Caco-2 (cell line): ENCODE measurements at regions not wholly inside any gene's neighbourhood (a gene's known extent, or its start where the extent isn't known, plus 50 kb on each side); places are given as distances from the start of the nearest gene placed in this dataset.

Experiments
- BruUV-seq: library from RNA; stranded (reverse); fragments of 400-500 nt; replicated peaks from 2 replicates; lab custom pipeline; 2021; lab: Mats Ljungman, UMichigan
- CTCF ChIA-PET: fragments of 300-600 bp; sonication (Branson Sonifier 250); formaldehyde crosslinking; loops from one replicate; lab custom pipeline; 2022; ENCODE audit warnings: antibody characterized with exemption; lab: Charles Lee
- POLR2A ChIA-PET: fragments of 300-600 bp; sonication (Branson Sonifier 250); formaldehyde crosslinking; loops from one replicate; lab custom pipeline; 2022; ENCODE audit warnings: antibody characterized with exemption; lab: Charles Lee
- DNase-seq, 2 experiments: peaks; one replicate each; pipeline versions ENCODE4 v3.0.0 to v3.0.0-alpha.2; 2020 to 2022
- H3K27me3 ChIP-seq: replicated peaks from 2 replicates; pipeline ENCODE4 v1.6.0; 2011; ENCODE audit warnings: low read length; ENCODE audit not compliant: control insufficient read depth, insufficient read depth
- H3K36me3 ChIP-seq: 2 replicates; pipeline ENCODE4 v1.5.1; 2011; ENCODE audit warnings: low read length; ENCODE audit not compliant: control insufficient read depth, insufficient read depth
- H3K4me1 ChIP-seq: fragments of 250-450 bp; sonication (Bioruptor Pico); 2 replicates; pipeline ENCODE4 v1.5.1; 2020; ENCODE audit warnings: mild to moderate bottlenecking
- H3K4me3 ChIP-seq: 2 replicates; pipeline ENCODE4 v1.5.1; 2011; ENCODE audit warnings: low read depth, mild to moderate bottlenecking, control low read depth, low read length
- H3K9me3 ChIP-seq: fragments of 250-450 bp; sonication (Bioruptor Pico); 2 replicates; pipeline ENCODE4 v1.5.1; 2020; ENCODE audit warnings: mild to moderate bottlenecking, moderate library complexity
- H3K27ac Mint-ChIP-seq: one replicate; pipeline ENCODE4 v1.8.0; 2022; ENCODE audit warnings: mixed read lengths; ENCODE audit not compliant: unreplicated experiment
- H3K27me3 Mint-ChIP-seq: one replicate; pipeline ENCODE4 v1.8.0; 2022; ENCODE audit warnings: mixed read lengths; ENCODE audit not compliant: insufficient read depth, unreplicated experiment
- H3K36me3 Mint-ChIP-seq: one replicate; pipeline ENCODE4 v1.8.0; 2022; ENCODE audit warnings: mild to moderate bottlenecking, mixed read lengths; ENCODE audit not compliant: insufficient read depth, unreplicated experiment
- H3K4me1 Mint-ChIP-seq: one replicate; pipeline ENCODE4 v1.8.0; 2022; ENCODE audit warnings: low read depth, mixed read lengths; ENCODE audit not compliant: unreplicated experiment
- H3K4me3 Mint-ChIP-seq: one replicate; pipeline ENCODE4 v1.8.0; 2022; ENCODE audit warnings: mild to moderate bottlenecking, moderate library complexity, mixed read lengths; ENCODE audit not compliant: unreplicated experiment
- H3K9me3 Mint-ChIP-seq: one replicate; pipeline ENCODE4 v1.8.0; 2022; ENCODE audit warnings: mixed read lengths; ENCODE audit not compliant: unreplicated experiment
- intact Hi-C: fragments of 100-400 bp; cut with micrococcal nuclease; formaldehyde crosslinking; loops from one replicate; pipeline ENCODE4 v1.10.0; 2022; ENCODE audit not compliant: unreplicated experiment
- TF ChIP-seq, protein P1 (sequence below), 2 experiments: fragments of 200-600 bp in 1 of 2; IDR thresholded peaks; 1 replicate in 1 of 2; 2 replicates in 1 of 2; pipeline versions ENCODE4 v1.5.1 to v1.8.0; 2011 to 2022; ENCODE audit warnings: antibody characterized with exemption in 1 of 2, control low read depth in 1 of 2, inconsistent platforms in 1 of 2, low read depth in 1 of 2, low read length in 1 of 2, mild to moderate bottlenecking in 1 of 2, moderate library complexity in 1 of 2; ENCODE audit not compliant: insufficient read depth in 1 of 2, severe bottlenecking in 1 of 2, unreplicated experiment in 1 of 2

DNA sequence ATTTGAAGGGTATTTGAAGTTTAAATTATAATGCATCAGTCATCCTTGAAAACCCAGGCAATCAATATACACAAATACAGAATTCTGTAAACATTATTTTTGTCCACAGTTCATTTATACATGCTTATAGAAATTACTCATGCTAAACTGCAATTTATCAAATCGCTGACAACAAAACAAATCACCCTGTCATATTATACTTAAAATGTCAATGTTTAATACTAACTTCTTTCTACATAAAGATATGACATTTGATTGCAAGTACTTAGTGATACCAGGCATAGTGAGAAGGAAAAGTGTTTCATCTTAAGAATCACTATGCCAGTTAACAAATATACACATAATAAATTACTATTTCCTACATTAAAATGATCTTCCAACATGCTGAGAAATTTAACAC is 232.0 kb downstream of the PCDH20 start:
- no peak overlapping the region for H3K4me3 Mint-ChIP-seq
- H3K4me1 Mint-ChIP-seq, result no peaks in the 10 kb centered on the region
- H3K27me3 Mint-ChIP-seq, result no peaks in the 10 kb centered on the region
- TF ChIP-seq, protein P1, sequence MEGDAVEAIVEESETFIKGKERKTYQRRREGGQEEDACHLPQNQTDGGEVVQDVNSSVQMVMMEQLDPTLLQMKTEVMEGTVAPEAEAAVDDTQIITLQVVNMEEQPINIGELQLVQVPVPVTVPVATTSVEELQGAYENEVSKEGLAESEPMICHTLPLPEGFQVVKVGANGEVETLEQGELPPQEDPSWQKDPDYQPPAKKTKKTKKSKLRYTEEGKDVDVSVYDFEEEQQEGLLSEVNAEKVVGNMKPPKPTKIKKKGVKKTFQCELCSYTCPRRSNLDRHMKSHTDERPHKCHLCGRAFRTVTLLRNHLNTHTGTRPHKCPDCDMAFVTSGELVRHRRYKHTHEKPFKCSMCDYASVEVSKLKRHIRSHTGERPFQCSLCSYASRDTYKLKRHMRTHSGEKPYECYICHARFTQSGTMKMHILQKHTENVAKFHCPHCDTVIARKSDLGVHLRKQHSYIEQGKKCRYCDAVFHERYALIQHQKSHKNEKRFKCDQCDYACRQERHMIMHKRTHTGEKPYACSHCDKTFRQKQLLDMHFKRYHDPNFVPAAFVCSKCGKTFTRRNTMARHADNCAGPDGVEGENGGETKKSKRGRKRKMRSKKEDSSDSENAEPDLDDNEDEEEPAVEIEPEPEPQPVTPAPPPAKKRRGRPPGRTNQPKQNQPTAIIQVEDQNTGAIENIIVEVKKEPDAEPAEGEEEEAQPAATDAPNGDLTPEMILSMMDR (IDR thresholded peaks at IDR 0.05; ENCODE audit: insufficient read depth in 1 of 2, low read depth in 1 of 2, low read length in 1 of 2, severe bottlenecking in 1 of 2, unreplicated experiment in 1 of 2), result no peak
- H3K9me3 Mint-ChIP-seq, result no peaks in the 10 kb centered on the region
- no peaks in the 10 kb centered on the region for H3K9me3 ChIP-seq
- H3K36me3 Mint-ChIP-seq, result no peaks in the 10 kb centered on the region
- H3K4me3 ChIP-seq, result no peak overlapping the region
- ChIA-PET POLR2A (no interaction called here), CTCF (no interaction called here)
- intact Hi-C loops, result no loop called here
- no peaks in the 10 kb centered on the region for H3K36me3 ChIP-seq
- H3K27ac Mint-ChIP-seq, result no peak overlapping the region
- no peaks in the 10 kb centered on the region for H3K27me3 ChIP-seq
- no peak for DNase-seq
- no peaks in the 10 kb centered on the region for H3K4me1 ChIP-seq
- no TSS peak for BruUV-seq

DNA sequence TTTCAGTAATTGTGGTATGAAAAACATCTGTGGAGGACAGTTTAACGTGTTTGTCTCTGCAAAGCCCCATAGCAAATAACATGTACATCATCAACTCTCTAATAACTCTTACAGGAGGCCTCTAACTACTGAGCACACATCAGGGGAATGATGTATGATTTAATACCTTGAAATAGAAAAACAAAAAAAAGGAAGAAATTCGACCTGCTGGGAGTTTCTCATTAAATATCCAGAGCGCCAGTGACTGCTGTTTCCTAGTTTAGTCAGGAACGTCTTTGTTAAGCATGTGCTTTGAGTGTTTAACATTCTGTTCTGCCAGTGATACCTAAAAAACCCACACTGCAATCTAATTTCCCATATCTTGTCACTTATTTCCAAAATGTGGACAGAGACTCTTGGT is 235.4 kb downstream of the PCDH20 start:
- Mint-ChIP-seq H3K36me3 (no peaks in the 10 kb centered on the region), H3K27me3 (no peaks in the 10 kb centered on the region), H3K4me1 (no peaks in the 10 kb centered on the region), H3K4me3 (no peak overlapping the region), H3K27ac (no peak overlapping the region), H3K9me3 (no peaks in the 10 kb centered on the region)
- DNase-seq, result no peak
- ChIA-PET POLR2A (no interaction called here), CTCF (no interaction called here)
- Histone ChIP-seq H3K9me3 (no peaks in the 10 kb centered on the region), H3K27me3 (no peaks in the 10 kb centered on the region), H3K4me3 (no peak overlapping the region), H3K4me1 (no peaks in the 10 kb centered on the region), H3K36me3 (no peaks in the 10 kb centered on the region)
- intact Hi-C loops, result no loop called here
- no TSS peak for BruUV-seq
- TF ChIP-seq, protein P1 (IDR thresholded peaks at IDR 0.05; ENCODE audit: insufficient read depth in 1 of 2, low read depth in 1 of 2, low read length in 1 of 2, severe bottlenecking in 1 of 2, unreplicated experiment in 1 of 2), result no peak

DNA sequence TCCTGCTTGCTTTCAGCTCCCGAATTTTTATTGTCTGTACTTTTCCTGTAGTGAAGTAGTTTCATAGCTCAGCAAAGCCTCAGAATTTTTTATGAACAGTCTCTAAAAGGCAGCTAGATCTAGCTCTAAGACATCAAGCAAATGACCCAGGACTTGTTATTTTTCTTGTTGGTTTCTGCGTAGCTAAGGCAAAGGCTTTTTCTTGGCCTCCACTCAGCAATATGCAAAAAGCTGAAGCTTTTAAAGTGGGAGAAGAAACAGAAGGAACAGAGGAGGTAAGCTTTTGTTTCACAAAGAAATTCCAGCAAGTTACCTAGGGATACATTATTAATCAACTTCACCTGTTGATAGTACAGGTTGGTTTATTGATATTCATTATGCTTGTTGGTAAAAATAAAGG is 235.9 kb downstream of the PCDH20 start:
- H3K36me3 ChIP-seq, result no peaks in the 10 kb centered on the region
- H3K4me3 Mint-ChIP-seq, result no peak overlapping the region
- no peaks in the 10 kb centered on the region for H3K27me3 ChIP-seq
- TF ChIP-seq, protein P1 (IDR thresholded peaks at IDR 0.05; ENCODE audit: insufficient read depth in 1 of 2, low read depth in 1 of 2, low read length in 1 of 2, severe bottlenecking in 1 of 2, unreplicated experiment in 1 of 2), result no peak
- H3K4me3 ChIP-seq, result no peak overlapping the region
- H3K4me1 ChIP-seq, result no peaks in the 10 kb centered on the region
- H3K27me3 Mint-ChIP-seq, result no peaks in the 10 kb centered on the region
- H3K27ac Mint-ChIP-seq, result no peak overlapping the region
- no peaks in the 10 kb centered on the region for H3K4me1 Mint-ChIP-seq
- ChIA-PET POLR2A (no interaction called here), CTCF (no interaction called here)
- H3K9me3 Mint-ChIP-seq, result no peaks in the 10 kb centered on the region
- intact Hi-C loops, result no loop called here
- H3K9me3 ChIP-seq, result no peaks in the 10 kb centered on the region
- BruUV-seq, result no TSS peak
- no peaks in the 10 kb centered on the region for H3K36me3 Mint-ChIP-seq
- DNase-seq, result no peak
